HEK293 (cell line): ENCODE measurements at regions not wholly inside any gene's neighbourhood (a gene's known extent, or its start where the extent isn't known, plus 50 kb on each side); places are given as distances from the start of the nearest gene placed in this dataset.

Experiments used
- PRDM1 ChIP-seq: fragments of 450-650 bp; formaldehyde crosslinking; IDR thresholded peaks from 2 replicates; pipeline ENCODE4; 2016; ENCODE audit warnings: missing biosample characterization, missing genetic modification characterization
- ZBTB7A ChIP-seq: fragments of 450-650 bp; formaldehyde crosslinking; IDR thresholded peaks from 2 replicates; pipeline ENCODE4 v1.5.1; 2016; ENCODE audit warnings: low read depth, missing biosample characterization, missing genetic modification characterization
- ZNF610 ChIP-seq: fragments of 450-650 bp; formaldehyde crosslinking; IDR thresholded peaks from 2 replicates; pipeline ENCODE4 v1.5.1; 2016; ENCODE audit warnings: missing biosample characterization, missing genetic modification characterization, borderline replicate concordance
- ZSCAN30 ChIP-seq: fragments of 450-650 bp; IDR thresholded peaks from 2 replicates; pipeline ENCODE4 v1.5.1; 2018; ENCODE audit warnings: missing biosample characterization, mild to moderate bottlenecking, missing genetic modification characterization, moderate library complexity
- TF ChIP-seq, protein P1 (sequence below): fragments of 450-650 bp; formaldehyde crosslinking; IDR thresholded peaks from 2 replicates; pipeline ENCODE4 v1.5.1; 2016; ENCODE audit warnings: missing biosample characterization, missing genetic modification characterization

DNA sequence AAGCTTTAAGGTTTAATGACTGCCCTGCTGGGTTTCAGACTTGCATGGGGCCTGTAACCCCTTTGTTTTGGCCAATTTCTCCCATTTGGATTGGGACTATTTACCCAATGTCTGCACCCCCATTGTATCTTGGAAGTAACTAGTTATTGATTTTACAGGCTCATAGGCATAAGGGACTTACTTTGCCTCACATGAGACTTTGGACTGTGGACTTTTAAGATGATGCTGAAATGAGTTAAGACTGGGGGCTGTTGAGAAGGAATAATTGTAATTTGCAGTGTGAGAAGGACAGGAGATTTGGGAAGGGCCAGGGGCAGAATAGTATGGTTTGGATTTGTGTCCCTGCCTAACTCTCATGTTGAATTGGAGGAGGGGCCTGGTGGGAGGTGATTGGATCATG lies 260.7 kb downstream of the SNCA start:
- TF ChIP-seq, protein P1, sequence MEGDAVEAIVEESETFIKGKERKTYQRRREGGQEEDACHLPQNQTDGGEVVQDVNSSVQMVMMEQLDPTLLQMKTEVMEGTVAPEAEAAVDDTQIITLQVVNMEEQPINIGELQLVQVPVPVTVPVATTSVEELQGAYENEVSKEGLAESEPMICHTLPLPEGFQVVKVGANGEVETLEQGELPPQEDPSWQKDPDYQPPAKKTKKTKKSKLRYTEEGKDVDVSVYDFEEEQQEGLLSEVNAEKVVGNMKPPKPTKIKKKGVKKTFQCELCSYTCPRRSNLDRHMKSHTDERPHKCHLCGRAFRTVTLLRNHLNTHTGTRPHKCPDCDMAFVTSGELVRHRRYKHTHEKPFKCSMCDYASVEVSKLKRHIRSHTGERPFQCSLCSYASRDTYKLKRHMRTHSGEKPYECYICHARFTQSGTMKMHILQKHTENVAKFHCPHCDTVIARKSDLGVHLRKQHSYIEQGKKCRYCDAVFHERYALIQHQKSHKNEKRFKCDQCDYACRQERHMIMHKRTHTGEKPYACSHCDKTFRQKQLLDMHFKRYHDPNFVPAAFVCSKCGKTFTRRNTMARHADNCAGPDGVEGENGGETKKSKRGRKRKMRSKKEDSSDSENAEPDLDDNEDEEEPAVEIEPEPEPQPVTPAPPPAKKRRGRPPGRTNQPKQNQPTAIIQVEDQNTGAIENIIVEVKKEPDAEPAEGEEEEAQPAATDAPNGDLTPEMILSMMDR (tag by site-specific recombination) = no peak
- TF ChIP-seq ZSCAN30 (tag by site-specific recombination) (no peak), ZBTB7A (tag by site-specific recombination) (no peak), ZNF610 (tag by site-specific recombination) (no peak), PRDM1 (tag by site-specific recombination) (no peak)
